Right lobe of liver (tissue), 6 donors: ENCODE measurements at regions not wholly inside any gene's neighbourhood (a gene's known extent, or its start where the extent isn't known, plus 50 kb on each side); places are given as distances from the start of the nearest gene placed in this dataset.

ENCODE experiments used
- ATAC-seq, 4 donors: fragments of 200-7000 bp; cut with Tn5 transposase; one replicate each; pipeline ENCODE4 v1.9.1; 2020; ENCODE audit warnings: mild to moderate bottlenecking in 4 of 4, moderate library complexity in 4 of 4
- DNase-seq, 3 donors: peaks; one replicate each; pipeline ENCODE4 v3.0.0-alpha.2; 2020
- H3K27ac ChIP-seq, 3 donors: fragments of 200-600 bp; one replicate each; pipeline ENCODE4 v1.8.0; 2022
- H3K27me3 ChIP-seq, 2 donors: fragments of 200-600 bp; one replicate each; pipeline ENCODE4 v1.8.0; 2022
- H3K36me3 ChIP-seq, 4 donors: fragments of 200-600 bp; sonication (generic) in 1 of 4; one replicate each; pipeline versions ENCODE4 v1.5.1 to v1.8.0; 2017 to 2022; ENCODE audit warnings: control low read depth in 1 of 4
- H3K4me1 ChIP-seq, 4 donors: fragments of 200-600 bp; sonication (generic) in 1 of 4; one replicate each; pipeline versions ENCODE4 v1.5.1 to v1.8.0; 2017 to 2022; ENCODE audit warnings: control low read depth in 1 of 4
- H3K4me3 ChIP-seq, 3 donors: fragments of 200-600 bp; one replicate each; pipeline ENCODE4 v1.8.0; 2022
- H3K9me3 ChIP-seq, 4 donors: fragments of 200-600 bp; sonication (generic) in 1 of 4; one replicate each; pipeline versions ENCODE4 v1.5.1 to v1.8.0; 2017 to 2022; ENCODE audit warnings: control low read depth in 1 of 4
- CTCF ChIP-seq, 4 donors: fragments of 200-600 bp in 3 of 4; fragments of 450-650 bp in 1 of 4; IDR thresholded peaks; one replicate each; pipeline versions ENCODE4 v1.5.1 to v1.8.0; 2016 to 2022; ENCODE audit warnings: antibody characterized with exemption in 4 of 4, mild to moderate bottlenecking in 2 of 4
- POLR2A ChIP-seq: fragments of 450-650 bp; IDR thresholded peaks from one replicate; pipeline ENCODE4 v1.6.1; 2017; ENCODE audit warnings: antibody characterized with exemption, mild to moderate bottlenecking
- WGBS: methylation state at CpG from one replicate; pipeline ENCODE4 v1.1.6; 2018; ENCODE audit warnings: low coverage, low lambda C conversion rate; ENCODE audit not compliant: insufficient coverage; ENCODE audit errors: missing lambda C conversion rate; 5-methylcytosine and 5-hydroxymethylcytosine counted together
- intact Hi-C, 2 donors: fragments of 100-400 bp; cut with DNase I; formaldehyde crosslinking; loops; one replicate each; pipeline versions ENCODE4 v1.11.2 to v1.14.1; 2022
- donor health status: DM: no; HTN: yes; CAD: no.
- donor health status: DM: no; HTN: no; CAD: no.
- donor health status: DM: no; HTN: no; CAD: no.
- donor health status: DM: no; HTN: yes; CAD: no.
- donor health status: DM: no; HTN: yes; CAD: no.

GRCh38 chr5:110916381-110917049 is 155.0 kb upstream of the TSLP start:
- DNase-seq (no peak), ATAC-seq (peak; percentile 28 to 94 (median 62))
- 10% methylated on average over 6 of the region's 6 CpGs for WGBS
- Histone ChIP-seq H3K27ac (no peak overlapping the region), H3K36me3 (no peaks in the 10 kb centered on the region), H3K27me3 (no peaks in the 10 kb centered on the region), H3K4me1 (no peaks in the 10 kb centered on the region), H3K9me3 (no peaks in the 10 kb centered on the region), H3K4me3 (no peak overlapping the region)
- intact Hi-C loops = no loop called here
- TF ChIP-seq CTCF (IDR thresholded peaks at IDR 0.05) = no peak
- no peak for TF ChIP-seq POLR2A

- Histone ChIP-seq H3K9me3 (no peaks in the 10 kb centered on the region), H3K36me3 (no peaks in the 10 kb centered on the region), H3K27me3 (no peaks in the 10 kb centered on the region), H3K27ac (no peak overlapping the region), H3K4me1 (no peaks in the 10 kb centered on the region), H3K4me3 (no peak overlapping the region)
- ATAC-seq = peak in 2 of 4 donors; percentile 30 to 44
- no peak for DNase-seq
- WGBS = 39% methylated on average over 6 of the region's 6 CpGs
- TF ChIP-seq CTCF (IDR thresholded peaks at IDR 0.05) = no peak
- no peak for TF ChIP-seq POLR2A
- intact Hi-C loops = no loop called here
Measured at GRCh38 chr5:110917161-110917875, 154.2 kb upstream of the TSLP start.

GRCh38 chr5:110918683-110919082 is 152.8 kb upstream of the TSLP start:
- Histone ChIP-seq H3K4me3 (no peak overlapping the region), H3K36me3 (no peaks in the 10 kb centered on the region), H3K27me3 (no peaks in the 10 kb centered on the region), H3K4me1 (no peaks in the 10 kb centered on the region), H3K27ac (no peak overlapping the region), H3K9me3 (no peaks in the 10 kb centered on the region)
- TF ChIP-seq POLR2A = no peak
- ATAC-seq (no peak), DNase-seq (no peak)
- intact Hi-C loops = no loop called here
- 21% methylated on average over 1 of the region's 1 CpG for WGBS

DNA sequence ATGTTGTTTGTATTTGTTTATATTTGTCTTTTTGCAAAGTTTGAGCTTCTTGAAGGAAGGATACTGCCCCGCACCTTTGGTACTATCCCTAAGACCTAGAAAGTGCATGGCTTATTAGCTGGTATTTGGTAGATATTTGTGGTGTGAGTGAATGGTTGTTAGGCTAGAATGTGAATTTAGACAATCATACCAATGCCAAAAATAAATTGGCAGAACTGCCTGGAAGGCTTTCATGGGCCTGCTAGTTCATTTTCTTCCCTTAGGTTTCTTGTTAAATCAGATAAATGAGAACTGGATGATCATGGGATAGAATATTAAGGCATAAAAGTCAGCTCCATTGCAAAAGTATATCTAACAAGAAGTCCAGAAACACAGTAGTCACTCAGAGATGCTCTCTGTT is 147.5 kb upstream of the TSLP start:
- 94% methylated on average over 1 of the region's 1 CpG for WGBS

More for the DNA sequence above, 147.5 kb upstream of the TSLP start:
- Histone ChIP-seq H3K27me3 (no peaks in the 10 kb centered on the region), H3K4me1 (no peaks in the 10 kb centered on the region), H3K9me3 (no peaks in the 10 kb centered on the region), H3K4me3 (no peak overlapping the region), H3K36me3 (no peaks in the 10 kb centered on the region), H3K27ac (no peak overlapping the region)
- DNase-seq (no peak), ATAC-seq (no peak)
- TF ChIP-seq CTCF (IDR thresholded peaks at IDR 0.05) (no peak), POLR2A (no peak)
- intact Hi-C loops = no loop called here
